Esophagus muscularis mucosa (tissue), 4 donors: ENCODE measurements at regions not wholly inside any gene's neighbourhood (a gene's known extent, or its start where the extent isn't known, plus 50 kb on each side); places are given as distances from the start of the nearest gene placed in this dataset.

Experiments used
- DNase-seq: peaks from one replicate; pipeline ENCODE4 v3.0.0-alpha.2; 2017; ENCODE audit errors: extremely low spot score
- H3K27ac ChIP-seq, 4 donors: fragments of 200-600 bp; sonication (generic); replicated peaks in 1 of 4; 1 replicate in 3 of 4; 2 replicates in 1 of 4; pipeline ENCODE4 v1.5.1; 2016 to 2019; ENCODE audit warnings: mild to moderate bottlenecking in 1 of 4
- H3K27me3 ChIP-seq, 4 donors: fragments of 200-600 bp; sonication (generic); one replicate each; pipeline versions ENCODE4 v1.5.1 to v1.6.0; 2016 to 2019
- H3K36me3 ChIP-seq, 4 donors: fragments of 200-600 bp; sonication (generic); one replicate each; pipeline ENCODE4 v1.5.1; 2016 to 2019
- H3K4me1 ChIP-seq, 4 donors: fragments of 200-600 bp; sonication (generic); one replicate each; pipeline ENCODE4 v1.5.1; 2016 to 2019
- H3K4me3 ChIP-seq, 4 donors: fragments of 200-600 bp; sonication (generic); 1 replicate in 2 of 4; 2 replicates in 2 of 4; pipeline ENCODE4 v1.5.1; 2016 to 2019; ENCODE audit warnings: mild to moderate bottlenecking in 4 of 4, moderate library complexity in 1 of 4
- H3K9me3 ChIP-seq, 4 donors: fragments of 200-600 bp; sonication (generic); 1 replicate in 3 of 4; 2 replicates in 1 of 4; pipeline ENCODE4 v1.5.1; 2016 to 2019
- EP300 ChIP-seq: sonication (generic); formaldehyde crosslinking; IDR thresholded peaks from one replicate; pipeline ENCODE4 v1.6.1; 2017; ENCODE audit warnings: antibody characterized with exemption
- POLR2A ChIP-seq: fragments of 450-650 bp; IDR thresholded peaks from one replicate; pipeline ENCODE4 v1.6.1; 2017; ENCODE audit warnings: antibody characterized with exemption, moderate library complexity, mild to moderate bottlenecking, low read depth
- POLR2AphosphoS5 ChIP-seq, 2 donors: sonication (generic); formaldehyde crosslinking; IDR thresholded peaks; one replicate each; pipeline ENCODE4 v1.6.1; 2017; ENCODE audit warnings: antibody characterized with exemption in 2 of 2
- WGBS: methylation state at CpG from one replicate; pipeline ENCODE4 v1.1.5; 2018; 5-methylcytosine and 5-hydroxymethylcytosine counted together
- intact Hi-C: fragments of 100-400 bp; cut with DNase I; formaldehyde crosslinking; loops from one replicate; pipeline ENCODE4 v1.15.1; 2023
- TF ChIP-seq, protein P1 (sequence below), 3 experiments: fragments of 200-600 bp in 2 of 3; fragments of 450-650 bp in 1 of 3; sonication (generic) in 2 of 3; IDR thresholded peaks; one replicate each; pipeline ENCODE4 v1.5.1; 2017 to 2019; ENCODE audit warnings: antibody characterized with exemption in 3 of 3, mild to moderate bottlenecking in 2 of 3, moderate library complexity in 1 of 3

DNA sequence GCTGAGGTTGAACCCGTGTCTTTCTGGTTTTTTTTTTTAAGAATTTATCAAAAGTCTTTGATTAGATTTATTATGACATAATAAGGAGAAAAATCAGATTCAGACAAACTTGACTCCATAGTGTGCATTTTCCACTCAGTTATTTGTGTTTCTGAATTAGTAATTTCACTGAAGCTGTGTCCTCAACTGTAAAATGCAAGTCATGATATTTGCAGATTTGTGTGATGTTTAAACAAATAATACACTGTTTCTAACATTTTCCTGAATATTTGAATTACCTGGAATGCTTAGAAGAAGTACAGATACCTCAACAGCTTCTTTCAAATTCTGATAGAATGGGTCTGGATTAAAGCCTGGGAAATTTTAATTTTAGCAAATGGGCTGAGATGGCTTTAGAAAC, 1050.3 kb upstream of the MAP3K7 start:
- H3K4me3 ChIP-seq: no peak overlapping the region
- no peaks in the 10 kb centered on the region for H3K4me1 ChIP-seq
- intact Hi-C loops: no loop called here
- no peaks in the 10 kb centered on the region for H3K36me3 ChIP-seq
- no peak overlapping the region for H3K27ac ChIP-seq
- 74% methylated on average over 1 of the region's 1 CpG for WGBS
- H3K27me3 ChIP-seq: no peaks in the 10 kb centered on the region
- H3K9me3 ChIP-seq: no peaks in the 10 kb centered on the region
- DNase-seq: no peak
- TF ChIP-seq EP300 (no peak), POLR2AphosphoS5 (IDR thresholded peaks at IDR 0.05) (no peak), POLR2A (no peak)
- TF ChIP-seq, protein P1, sequence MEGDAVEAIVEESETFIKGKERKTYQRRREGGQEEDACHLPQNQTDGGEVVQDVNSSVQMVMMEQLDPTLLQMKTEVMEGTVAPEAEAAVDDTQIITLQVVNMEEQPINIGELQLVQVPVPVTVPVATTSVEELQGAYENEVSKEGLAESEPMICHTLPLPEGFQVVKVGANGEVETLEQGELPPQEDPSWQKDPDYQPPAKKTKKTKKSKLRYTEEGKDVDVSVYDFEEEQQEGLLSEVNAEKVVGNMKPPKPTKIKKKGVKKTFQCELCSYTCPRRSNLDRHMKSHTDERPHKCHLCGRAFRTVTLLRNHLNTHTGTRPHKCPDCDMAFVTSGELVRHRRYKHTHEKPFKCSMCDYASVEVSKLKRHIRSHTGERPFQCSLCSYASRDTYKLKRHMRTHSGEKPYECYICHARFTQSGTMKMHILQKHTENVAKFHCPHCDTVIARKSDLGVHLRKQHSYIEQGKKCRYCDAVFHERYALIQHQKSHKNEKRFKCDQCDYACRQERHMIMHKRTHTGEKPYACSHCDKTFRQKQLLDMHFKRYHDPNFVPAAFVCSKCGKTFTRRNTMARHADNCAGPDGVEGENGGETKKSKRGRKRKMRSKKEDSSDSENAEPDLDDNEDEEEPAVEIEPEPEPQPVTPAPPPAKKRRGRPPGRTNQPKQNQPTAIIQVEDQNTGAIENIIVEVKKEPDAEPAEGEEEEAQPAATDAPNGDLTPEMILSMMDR (IDR thresholded peaks at IDR 0.05): no peak

DNA sequence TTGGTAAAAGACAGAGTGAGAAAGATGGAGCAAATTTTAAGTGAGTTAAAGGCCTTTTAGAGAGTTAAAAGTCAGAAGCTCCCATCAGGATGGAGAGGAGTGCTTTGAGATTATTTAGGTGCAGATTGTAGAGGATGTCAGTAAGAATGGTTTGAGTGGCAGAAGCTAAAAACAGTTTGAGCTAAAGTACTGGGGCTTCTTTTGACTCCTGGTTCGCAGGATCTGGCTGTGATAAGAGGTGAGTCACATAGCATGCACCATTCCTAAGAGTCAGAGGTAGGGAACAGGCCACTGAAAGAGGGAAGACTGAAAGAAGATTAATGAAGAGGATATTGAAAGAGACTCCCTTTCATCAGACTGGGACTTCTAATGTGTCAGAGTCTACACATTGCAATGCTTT, 1047.9 kb upstream of the MAP3K7 start:
- no peak overlapping the region for H3K27ac ChIP-seq
- WGBS: 75% methylated on average over 1 of the region's 1 CpG
- no peaks in the 10 kb centered on the region for H3K27me3 ChIP-seq
- no peak for DNase-seq
- H3K4me1 ChIP-seq: no peaks in the 10 kb centered on the region
- H3K9me3 ChIP-seq: no peaks in the 10 kb centered on the region
- no peak overlapping the region for H3K4me3 ChIP-seq
- TF ChIP-seq POLR2AphosphoS5 (IDR thresholded peaks at IDR 0.05): no peak
- TF ChIP-seq, protein P1 (IDR thresholded peaks at IDR 0.05): no peak
- H3K36me3 ChIP-seq: no peaks in the 10 kb centered on the region
- intact Hi-C loops: no loop called here

DNA sequence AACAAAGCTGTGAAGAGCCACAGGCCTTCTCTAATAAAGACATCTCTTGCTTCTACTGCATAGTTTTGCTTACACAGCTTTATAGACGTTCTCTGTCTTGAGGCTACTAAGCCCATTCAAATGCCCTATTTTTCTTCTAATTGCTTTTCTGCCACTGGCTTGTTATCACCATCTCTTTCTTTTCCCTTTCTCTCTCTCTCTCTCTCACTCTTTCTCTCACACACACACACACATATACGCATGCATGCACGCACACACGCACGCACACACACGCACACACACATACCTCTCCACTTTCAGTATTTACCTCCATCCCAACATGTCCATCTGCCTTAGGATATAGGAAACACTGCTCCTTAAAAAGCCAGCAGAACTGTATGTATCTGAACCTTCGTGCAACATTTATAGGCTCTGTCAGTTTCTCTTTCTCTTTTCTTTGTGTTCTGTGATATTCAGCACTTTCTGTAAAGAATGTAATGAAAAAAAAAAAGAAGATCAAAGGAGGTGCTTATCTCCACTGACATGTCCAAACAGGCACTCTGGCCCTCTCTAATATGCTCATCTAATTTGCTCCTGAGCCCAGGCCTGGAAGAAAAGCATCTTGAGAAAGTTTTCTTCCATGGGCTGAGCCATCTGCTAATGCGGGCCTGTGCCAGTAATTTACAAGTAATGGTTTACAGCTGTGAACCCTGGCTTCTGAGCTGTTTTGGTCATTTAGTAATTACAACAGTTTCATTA, 1046.7 kb upstream of the MAP3K7 start:
- no peak for TF ChIP-seq POLR2A
- no peak for TF ChIP-seq EP300
- TF ChIP-seq, protein P1 (IDR thresholded peaks at IDR 0.05): no peak
- no peak for TF ChIP-seq POLR2AphosphoS5 (IDR thresholded peaks at IDR 0.05)
- 75% methylated on average over 8 of the region's 8 CpGs for WGBS
- Histone ChIP-seq H3K27ac (no peak overlapping the region), H3K27me3 (no peaks in the 10 kb centered on the region), H3K36me3 (no peaks in the 10 kb centered on the region), H3K9me3 (no peaks in the 10 kb centered on the region), H3K4me1 (no peaks in the 10 kb centered on the region), H3K4me3 (no peak overlapping the region)
- intact Hi-C loops: no loop called here
- no peak for DNase-seq

DNA sequence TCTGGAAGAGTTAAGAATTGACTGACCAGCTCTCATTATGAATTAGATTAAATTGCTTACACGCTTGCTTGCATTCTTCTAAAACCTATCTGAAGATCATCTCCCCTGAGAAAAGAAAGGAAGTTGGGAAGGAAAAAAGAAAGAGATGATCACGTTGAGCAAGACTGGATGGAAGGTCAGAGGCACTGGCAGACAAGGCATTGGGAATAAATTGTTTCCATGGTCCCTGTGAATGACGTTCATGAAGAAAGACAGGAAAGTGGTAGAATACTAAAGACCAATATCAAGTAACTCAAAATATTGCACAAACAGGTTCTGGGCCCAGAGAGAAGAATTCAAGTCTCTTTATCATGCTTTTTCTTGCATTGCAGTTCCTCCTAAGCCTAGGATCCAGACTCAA, 1045.4 kb upstream of the MAP3K7 start:
- no peak for DNase-seq
- Histone ChIP-seq H3K9me3 (no peaks in the 10 kb centered on the region), H3K4me1 (no peaks in the 10 kb centered on the region), H3K27ac (no peak overlapping the region), H3K27me3 (no peaks in the 10 kb centered on the region), H3K4me3 (no peak overlapping the region), H3K36me3 (no peaks in the 10 kb centered on the region)
- intact Hi-C loops: no loop called here
- TF ChIP-seq POLR2A (no peak), POLR2AphosphoS5 (IDR thresholded peaks at IDR 0.05) (no peak), EP300 (no peak)
- TF ChIP-seq, protein P1 (IDR thresholded peaks at IDR 0.05): no peak
- 67% methylated on average over 3 of the region's 3 CpGs for WGBS

DNA sequence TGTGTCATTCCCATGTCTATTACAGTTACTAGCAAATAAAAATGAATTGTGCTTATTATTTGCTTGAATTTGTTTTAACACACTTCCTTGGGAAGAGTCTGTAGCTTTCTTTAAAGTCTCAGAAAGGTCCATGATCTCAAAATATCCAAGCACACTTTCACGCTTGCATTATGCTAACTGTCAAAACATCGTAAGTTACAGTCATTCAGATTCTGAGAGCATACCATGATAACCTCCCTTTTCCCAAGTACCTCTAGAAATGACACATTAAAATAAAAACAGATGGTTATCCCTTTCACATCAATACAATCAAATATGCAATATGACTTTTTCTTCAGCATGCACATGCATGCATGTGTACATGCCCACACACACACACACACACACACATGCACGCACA, 1044.4 kb upstream of the MAP3K7 start:
- Histone ChIP-seq H3K4me1 (no peaks in the 10 kb centered on the region), H3K9me3 (no peaks in the 10 kb centered on the region), H3K4me3 (no peak overlapping the region), H3K27me3 (no peaks in the 10 kb centered on the region), H3K27ac (no peak overlapping the region), H3K36me3 (no peaks in the 10 kb centered on the region)
- intact Hi-C loops: no loop called here
- TF ChIP-seq POLR2A (no peak), POLR2AphosphoS5 (IDR thresholded peaks at IDR 0.05) (no peak), EP300 (no peak)
- TF ChIP-seq, protein P1 (IDR thresholded peaks at IDR 0.05): no peak
- 86% methylated on average over 3 of the region's 3 CpGs for WGBS
- no peak for DNase-seq
